Stimulated activated CD8-positive, alpha-beta memory T cell treated with anti-CD3 and anti-CD28 coated beads, Interleukin-12 subunit alpha, Interleukin-12 subunit beta, amount 100 ng/mL, for 4 hours (primary cell): ENCODE measurements at regions not wholly inside any gene's neighbourhood (a gene's known extent, or its start where the extent isn't known, plus 50 kb on each side); places are given as distances from the start of the nearest gene placed in this dataset.
"Not testable (repeated sequence)": the region's sequence is repeated elsewhere in the genome, so short reads cannot be mapped to it uniquely, and the experiment has no call there.

Source experiments
- DNase-seq: peaks from one replicate; pipeline ENCODE4 v3.0.0-alpha.2; 2020; ENCODE audit warnings: low read depth

- no peak for DNase-seq
These were observed 159.9 kb upstream of the FER start for GRCh38 chr5:108587821-108588220.

GRCh38 chr5:108581026-108581425 lies 166.7 kb upstream of the FER start:
- no peak for DNase-seq

GRCh38 chr5:108579236-108579635 lies 168.5 kb upstream of the FER start:
- no peak for DNase-seq

GRCh38 chr5:108578791-108579190 lies 168.9 kb upstream of the FER start:
- DNase-seq = no peak

- no peak for DNase-seq
These were observed 180.3 kb upstream of the FER start for GRCh38 chr5:108567429-108567828.

GRCh38 chr5:108564441-108564840 lies 182.5 kb upstream of the FBXL17 start:
- DNase-seq = no peak

- DNase-seq = no peak
These were observed 180.2 kb upstream of the FBXL17 start for GRCh38 chr5:108562205-108562454.

- DNase-seq = no peak
These were observed 179.7 kb upstream of the FBXL17 start for GRCh38 chr5:108561416-108562204.

GRCh38 chr5:108560581-108560980 lies 178.7 kb upstream of the FBXL17 start:
- no peak for DNase-seq

- DNase-seq = no peak
These were observed 178.3 kb upstream of the FBXL17 start for GRCh38 chr5:108560166-108560565.

- not testable (repeated sequence) for DNase-seq
These were observed 176.9 kb upstream of the FBXL17 start for GRCh38 chr5:108558840-108559239.

- DNase-seq = not testable (repeated sequence)
These were observed 176.2 kb upstream of the FBXL17 start for GRCh38 chr5:108558142-108558541.

- DNase-seq = no peak
These were observed 175.8 kb upstream of the FBXL17 start for GRCh38 chr5:108557686-108558085.

- DNase-seq = no peak
These were observed 174.7 kb upstream of the FBXL17 start for GRCh38 chr5:108556441-108557145.

- DNase-seq = no peak
These were observed 167.0 kb upstream of the FBXL17 start for GRCh38 chr5:108548684-108549596.

GRCh38 chr5:108546939-108547338 lies 165.0 kb upstream of the FBXL17 start:
- DNase-seq = no peak

GRCh38 chr5:108545301-108545700 lies 163.4 kb upstream of the FBXL17 start:
- DNase-seq = no peak

GRCh38 chr5:108543486-108543885 lies 161.6 kb upstream of the FBXL17 start:
- no peak for DNase-seq

- DNase-seq = no peak
These were observed 159.9 kb upstream of the FBXL17 start for GRCh38 chr5:108541836-108542235.

GRCh38 chr5:108536321-108536720 lies 154.4 kb upstream of the FBXL17 start:
- DNase-seq = no peak

GRCh38 chr5:108532129-108532445 lies 150.2 kb upstream of the FBXL17 start:
- DNase-seq = not testable (repeated sequence)

- no peak for DNase-seq
These were observed 149.7 kb upstream of the FBXL17 start for GRCh38 chr5:108531367-108532128.
